IMR-90 (cell line): ENCODE measurements at regions not wholly inside any gene's neighbourhood (a gene's known extent, or its start where the extent isn't known, plus 50 kb on each side); places are given as distances from the start of the nearest gene placed in this dataset.

Experiments
- CEBPB ChIP-seq: IDR thresholded peaks from 2 replicates; pipeline ENCODE4 v1.6.1; 2012; ENCODE audit warnings: low read depth, low read length, improper control_type of control experiment
- FOS ChIP-seq: fragments of 150-350 bp; IDR thresholded peaks from 2 replicates; pipeline ENCODE4 v1.6.1; 2016; ENCODE audit warnings: low read depth, low read length
- POLR2A ChIP-seq: IDR thresholded peaks from 2 replicates; pipeline ENCODE4 v1.6.1; 2012; ENCODE audit warnings: mild to moderate bottlenecking, low read depth, low read length
- TF ChIP-seq, protein P1 (sequence below): conservative IDR thresholded peaks from 2 replicates; pipeline ENCODE4 v1.5.1; 2012; ENCODE audit warnings: mild to moderate bottlenecking, low read depth, low read length, improper control_type of control experiment

DNA sequence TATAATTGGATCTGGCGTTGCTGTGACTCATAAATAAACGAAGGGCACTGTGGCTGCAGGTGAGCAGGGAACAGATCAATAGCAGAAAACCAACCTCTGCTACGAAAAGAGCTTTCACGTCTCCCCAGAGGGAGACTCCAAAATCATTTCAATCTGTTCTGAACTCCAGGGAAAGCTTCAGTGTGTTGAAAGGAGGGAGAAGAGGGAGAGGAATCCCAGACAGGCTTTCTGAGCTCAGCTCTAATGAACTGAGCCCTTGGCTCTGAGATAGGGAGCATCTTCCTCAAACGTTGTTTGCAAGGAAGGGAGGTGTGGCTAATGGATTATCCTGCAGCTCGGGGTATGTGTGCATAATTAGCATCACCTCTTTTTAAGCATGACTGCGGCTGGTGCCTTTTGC is 288.0 kb upstream of the IRX4 start:
- TF ChIP-seq CEBPB: no peak
- no peak for TF ChIP-seq FOS
- TF ChIP-seq, protein P1, sequence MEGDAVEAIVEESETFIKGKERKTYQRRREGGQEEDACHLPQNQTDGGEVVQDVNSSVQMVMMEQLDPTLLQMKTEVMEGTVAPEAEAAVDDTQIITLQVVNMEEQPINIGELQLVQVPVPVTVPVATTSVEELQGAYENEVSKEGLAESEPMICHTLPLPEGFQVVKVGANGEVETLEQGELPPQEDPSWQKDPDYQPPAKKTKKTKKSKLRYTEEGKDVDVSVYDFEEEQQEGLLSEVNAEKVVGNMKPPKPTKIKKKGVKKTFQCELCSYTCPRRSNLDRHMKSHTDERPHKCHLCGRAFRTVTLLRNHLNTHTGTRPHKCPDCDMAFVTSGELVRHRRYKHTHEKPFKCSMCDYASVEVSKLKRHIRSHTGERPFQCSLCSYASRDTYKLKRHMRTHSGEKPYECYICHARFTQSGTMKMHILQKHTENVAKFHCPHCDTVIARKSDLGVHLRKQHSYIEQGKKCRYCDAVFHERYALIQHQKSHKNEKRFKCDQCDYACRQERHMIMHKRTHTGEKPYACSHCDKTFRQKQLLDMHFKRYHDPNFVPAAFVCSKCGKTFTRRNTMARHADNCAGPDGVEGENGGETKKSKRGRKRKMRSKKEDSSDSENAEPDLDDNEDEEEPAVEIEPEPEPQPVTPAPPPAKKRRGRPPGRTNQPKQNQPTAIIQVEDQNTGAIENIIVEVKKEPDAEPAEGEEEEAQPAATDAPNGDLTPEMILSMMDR: no peak
- TF ChIP-seq POLR2A: no peak
